AG10803 (cell line): ENCODE measurements at regions not wholly inside any gene's neighbourhood (a gene's known extent, or its start where the extent isn't known, plus 50 kb on each side); places are given as distances from the start of the nearest gene placed in this dataset.
"Not testable (repeated sequence)": the region's sequence is repeated elsewhere in the genome, so short reads cannot be mapped to it uniquely, and the experiment has no call there.

ENCODE experiments used
- DNase-seq: peaks from one replicate; pipeline ENCODE4 v3.0.0; 2010; ENCODE audit warnings: low read depth
- H3K4me3 ChIP-seq: 2 replicates; pipeline ENCODE4 v1.5.1; 2011; ENCODE audit warnings: mild to moderate bottlenecking, low read length, control low read depth
- TF ChIP-seq, protein P1 (sequence below): conservative IDR thresholded peaks from 2 replicates; pipeline ENCODE4 v1.5.1; 2011; ENCODE audit warnings: mild to moderate bottlenecking, low read length, control low read depth, inconsistent platforms

DNA sequence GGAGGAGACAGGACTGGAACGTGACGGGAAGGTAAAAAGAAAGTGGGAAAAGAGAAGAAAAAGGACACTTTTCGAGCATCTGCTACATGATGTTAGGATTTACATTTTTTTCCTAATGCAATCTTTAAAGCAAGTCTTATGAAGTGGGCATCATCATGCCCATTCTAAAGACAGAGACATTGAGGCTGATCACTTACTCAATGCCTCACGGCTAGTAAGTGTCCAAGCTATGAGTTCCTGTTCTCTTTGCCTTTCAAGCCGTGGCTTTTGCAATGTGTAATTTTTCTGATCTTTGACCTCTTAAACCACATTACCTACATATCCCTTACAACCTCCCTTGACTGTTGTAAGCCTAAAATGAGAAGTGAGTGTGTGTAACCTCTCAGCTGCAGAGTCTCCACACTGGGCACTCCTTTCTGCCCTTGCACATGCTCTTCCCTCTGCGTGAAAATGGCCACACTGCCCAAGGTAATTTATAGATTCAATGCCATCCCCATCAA lies 649.2 kb downstream of the RNF144A start:
- TF ChIP-seq, protein P1, sequence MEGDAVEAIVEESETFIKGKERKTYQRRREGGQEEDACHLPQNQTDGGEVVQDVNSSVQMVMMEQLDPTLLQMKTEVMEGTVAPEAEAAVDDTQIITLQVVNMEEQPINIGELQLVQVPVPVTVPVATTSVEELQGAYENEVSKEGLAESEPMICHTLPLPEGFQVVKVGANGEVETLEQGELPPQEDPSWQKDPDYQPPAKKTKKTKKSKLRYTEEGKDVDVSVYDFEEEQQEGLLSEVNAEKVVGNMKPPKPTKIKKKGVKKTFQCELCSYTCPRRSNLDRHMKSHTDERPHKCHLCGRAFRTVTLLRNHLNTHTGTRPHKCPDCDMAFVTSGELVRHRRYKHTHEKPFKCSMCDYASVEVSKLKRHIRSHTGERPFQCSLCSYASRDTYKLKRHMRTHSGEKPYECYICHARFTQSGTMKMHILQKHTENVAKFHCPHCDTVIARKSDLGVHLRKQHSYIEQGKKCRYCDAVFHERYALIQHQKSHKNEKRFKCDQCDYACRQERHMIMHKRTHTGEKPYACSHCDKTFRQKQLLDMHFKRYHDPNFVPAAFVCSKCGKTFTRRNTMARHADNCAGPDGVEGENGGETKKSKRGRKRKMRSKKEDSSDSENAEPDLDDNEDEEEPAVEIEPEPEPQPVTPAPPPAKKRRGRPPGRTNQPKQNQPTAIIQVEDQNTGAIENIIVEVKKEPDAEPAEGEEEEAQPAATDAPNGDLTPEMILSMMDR, result no peak
- no peak for DNase-seq
- H3K4me3 ChIP-seq, result no peak overlapping the region

DNA sequence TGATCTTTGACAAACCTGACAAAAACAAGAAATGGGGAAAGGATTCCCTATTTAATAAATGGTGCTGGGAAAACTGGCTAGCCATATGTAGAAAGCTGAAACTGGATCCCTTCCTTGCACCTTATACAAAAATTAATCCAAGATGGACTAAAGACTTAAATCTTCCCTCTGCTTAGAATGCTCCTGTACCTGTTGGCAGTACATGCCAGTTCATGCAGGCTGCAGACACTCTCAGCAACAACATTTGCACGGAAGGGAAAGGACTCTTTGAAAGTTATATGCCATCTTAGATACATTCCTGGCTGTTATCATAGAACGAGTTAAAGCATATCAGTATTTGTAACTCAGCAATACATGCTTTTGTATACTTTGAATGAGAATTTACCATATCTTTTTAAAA lies 649.9 kb downstream of the RNF144A start:
- not testable (repeated sequence) for H3K4me3 ChIP-seq, DNase-seq

DNA sequence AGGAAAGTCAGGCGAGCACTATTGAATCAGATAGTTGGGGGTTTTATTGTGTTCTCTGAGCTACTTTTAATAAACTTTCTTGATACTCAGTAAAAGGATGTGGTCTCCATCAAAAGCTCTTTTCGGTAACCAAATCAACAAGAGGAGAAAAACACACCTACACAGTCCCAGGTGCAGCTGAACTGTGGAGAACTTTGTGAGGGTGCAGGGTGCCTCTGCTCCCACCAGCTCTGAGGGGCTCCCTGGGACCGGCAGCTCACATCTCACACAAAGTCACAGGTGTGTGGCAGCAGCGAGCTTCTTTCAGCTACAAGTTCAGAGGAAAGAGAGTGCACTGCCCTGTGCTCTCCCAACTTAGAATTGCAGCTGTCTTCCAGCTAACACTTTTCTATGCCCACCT lies 650.4 kb downstream of the RNF144A start:
- DNase-seq, result no peak
- H3K4me3 ChIP-seq, result no peak overlapping the region
- TF ChIP-seq, protein P1, result no peak

DNA sequence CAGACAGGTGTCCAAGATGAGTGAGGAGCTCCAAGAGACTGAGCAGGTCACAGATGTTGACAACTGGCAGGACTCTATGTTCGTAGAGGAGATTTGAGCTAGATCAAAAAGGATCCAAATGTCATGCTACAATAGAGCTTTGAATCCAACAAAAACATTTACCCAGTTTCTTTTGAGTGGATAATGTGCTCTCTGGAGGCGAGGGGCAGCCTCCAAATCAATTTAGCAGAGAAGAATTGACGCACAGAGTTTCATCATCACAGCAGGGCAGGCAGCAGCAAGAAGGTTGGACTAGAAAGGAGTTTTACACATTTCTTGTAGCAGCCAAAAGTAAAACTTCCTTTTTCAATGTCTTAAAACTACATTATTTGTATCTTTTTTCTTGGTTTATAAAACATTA lies 653.0 kb downstream of the RNF144A start:
- TF ChIP-seq, protein P1, result no peak
- no peak overlapping the region for H3K4me3 ChIP-seq
- DNase-seq, result no peak

DNA sequence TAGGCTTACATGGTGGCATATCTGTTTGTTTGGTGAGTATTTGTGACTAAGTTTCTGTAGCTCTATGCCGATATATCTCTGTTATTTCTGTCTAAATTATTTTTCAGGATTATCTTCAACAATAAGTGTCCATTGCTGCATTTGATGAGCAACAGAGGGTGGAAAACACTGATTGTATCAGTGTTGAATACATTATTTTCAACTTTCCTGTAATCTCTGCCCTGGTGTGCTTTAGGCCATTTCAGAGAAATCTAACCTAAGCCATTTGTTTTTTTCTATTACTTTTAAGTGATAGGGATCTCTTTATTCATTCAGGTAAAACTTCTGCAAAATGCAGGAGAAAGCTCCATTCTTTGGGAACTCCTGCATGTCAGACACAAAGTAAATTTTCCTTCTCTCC lies 654.5 kb downstream of the RNF144A start:
- H3K4me3 ChIP-seq, result no peak overlapping the region
- DNase-seq, result no peak
- TF ChIP-seq, protein P1, result no peak

DNA sequence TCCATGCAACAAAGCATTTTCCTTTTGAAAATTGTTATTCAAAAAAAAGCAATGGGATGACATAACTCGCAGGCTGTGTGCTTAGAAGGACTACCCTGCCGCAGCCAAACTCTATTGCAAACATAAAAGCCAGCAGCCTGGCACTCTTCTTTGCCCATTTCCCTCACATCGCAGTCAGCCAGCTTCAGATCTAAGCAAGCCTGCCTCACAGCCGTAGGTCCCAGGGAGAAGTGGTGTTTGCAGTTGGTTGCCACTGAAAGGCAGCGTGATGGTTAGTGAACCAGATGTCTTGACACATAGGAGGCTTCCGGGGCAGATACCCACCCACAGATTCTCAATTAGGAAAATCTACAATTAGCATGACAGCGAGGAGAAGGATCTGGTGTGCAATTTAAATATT lies 655.2 kb downstream of the RNF144A start:
- TF ChIP-seq, protein P1, result no peak

DNA sequence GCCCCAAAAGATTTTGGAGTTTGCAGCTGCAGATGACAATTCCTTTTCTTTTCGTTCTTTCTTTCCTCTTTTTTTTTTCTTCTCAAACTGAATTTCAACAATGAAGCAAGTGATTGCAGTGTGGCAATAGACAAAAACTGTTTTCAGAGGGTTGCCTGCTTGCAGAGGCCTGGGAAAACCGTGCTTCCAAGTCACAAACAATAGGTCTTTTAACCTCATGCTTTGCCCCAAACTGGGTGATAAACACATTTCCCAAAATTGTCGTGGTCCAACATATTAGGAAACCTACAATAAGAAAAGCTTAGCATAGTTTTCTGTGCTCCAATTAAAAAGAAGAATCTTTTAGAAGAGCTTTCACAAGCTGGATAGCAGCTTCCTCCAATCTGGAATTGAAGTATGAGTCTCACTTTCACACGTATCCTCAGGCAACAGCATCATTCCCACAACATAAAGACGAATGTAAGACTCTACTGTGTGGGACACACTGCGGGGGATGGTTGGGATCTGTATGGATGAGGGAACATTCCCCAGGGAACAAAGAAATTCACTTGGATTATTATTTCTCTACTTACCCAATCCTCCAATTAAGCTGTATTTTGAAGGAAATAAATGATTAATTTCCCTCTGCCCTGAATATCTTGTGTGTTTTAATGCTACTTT lies 656.1 kb downstream of the RNF144A start:
- no peak for DNase-seq
- TF ChIP-seq, protein P1, result no peak
- no peak overlapping the region for H3K4me3 ChIP-seq

More for the DNA sequence above, 655.2 kb downstream of the RNF144A start:
- no peak overlapping the region for H3K4me3 ChIP-seq
- DNase-seq, result no peak
